GM12891 (cell line): ENCODE measurements at regions not wholly inside any gene's neighbourhood (a gene's known extent, or its start where the extent isn't known, plus 50 kb on each side); places are given as distances from the start of the nearest gene placed in this dataset.

Source experiments
- POLR2A ChIP-seq: IDR thresholded peaks from 2 replicates; pipeline ENCODE4 v1.6.1; 2011; ENCODE audit warnings: low read depth, low read length, control low read depth
- POLR2AphosphoS5 ChIP-seq: IDR thresholded peaks from 2 replicates; pipeline ENCODE4 v1.6.1; 2011; ENCODE audit warnings: low read depth, low read length, control low read depth

GRCh38 chr12:111084605-111085004 lies 164.2 kb upstream of the MYL2 start:
- no peak for TF ChIP-seq POLR2A
- no peak for TF ChIP-seq POLR2AphosphoS5
